HG02642 (cell line): ENCODE measurements at regions not wholly inside any gene's neighbourhood (a gene's known extent, or its start where the extent isn't known, plus 50 kb on each side); places are given as distances from the start of the nearest gene placed in this dataset.

Experiments
- ATAC-seq: cut with Tn5 transposase; IDR thresholded peaks from one replicate; pipeline ENCODE4 v1.9.1; 2021; ENCODE audit warnings: mild to moderate bottlenecking; ENCODE audit not compliant: unreplicated experiment, poor library complexity

DNA sequence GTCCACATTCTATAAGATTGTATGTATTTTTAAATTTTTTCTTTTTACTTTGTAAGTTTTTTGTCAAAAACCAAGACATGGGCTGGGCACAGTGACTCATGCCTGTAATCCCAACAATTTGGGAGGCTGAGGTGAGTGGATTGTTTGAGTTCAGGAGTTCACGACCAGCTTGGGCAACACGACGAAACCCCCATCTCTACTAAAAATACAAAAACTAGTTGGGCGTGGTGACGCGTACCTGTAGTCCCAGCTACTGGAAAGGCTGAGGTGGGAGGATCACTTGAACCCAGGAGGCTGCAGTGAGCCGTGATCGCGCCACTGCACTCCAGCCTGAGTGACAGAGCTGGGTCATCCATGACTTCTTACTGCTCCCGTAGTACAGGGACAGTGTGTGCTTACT, 84.8 kb upstream of the PRDM11 start:
- ATAC-seq: no peak

DNA sequence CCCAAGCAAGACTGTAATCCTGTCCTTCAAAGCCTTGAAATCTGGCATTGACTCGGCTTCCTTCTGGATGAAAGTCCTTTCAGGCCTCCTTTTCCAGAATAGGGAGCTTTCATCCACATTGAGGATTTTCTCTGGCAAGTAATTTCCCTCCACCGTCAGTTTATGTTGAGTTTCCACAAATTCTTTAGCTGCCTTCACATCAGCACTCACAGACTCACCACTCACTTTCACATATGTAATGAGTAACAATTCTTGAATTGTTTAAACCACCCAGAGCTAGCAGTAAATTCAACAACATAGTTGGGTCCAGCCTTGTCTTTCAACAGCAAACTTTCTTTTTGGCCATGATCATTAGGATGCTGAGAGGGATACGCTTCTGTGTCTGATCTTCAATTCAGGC, 84.3 kb upstream of the PRDM11 start:
- no peak for ATAC-seq

DNA sequence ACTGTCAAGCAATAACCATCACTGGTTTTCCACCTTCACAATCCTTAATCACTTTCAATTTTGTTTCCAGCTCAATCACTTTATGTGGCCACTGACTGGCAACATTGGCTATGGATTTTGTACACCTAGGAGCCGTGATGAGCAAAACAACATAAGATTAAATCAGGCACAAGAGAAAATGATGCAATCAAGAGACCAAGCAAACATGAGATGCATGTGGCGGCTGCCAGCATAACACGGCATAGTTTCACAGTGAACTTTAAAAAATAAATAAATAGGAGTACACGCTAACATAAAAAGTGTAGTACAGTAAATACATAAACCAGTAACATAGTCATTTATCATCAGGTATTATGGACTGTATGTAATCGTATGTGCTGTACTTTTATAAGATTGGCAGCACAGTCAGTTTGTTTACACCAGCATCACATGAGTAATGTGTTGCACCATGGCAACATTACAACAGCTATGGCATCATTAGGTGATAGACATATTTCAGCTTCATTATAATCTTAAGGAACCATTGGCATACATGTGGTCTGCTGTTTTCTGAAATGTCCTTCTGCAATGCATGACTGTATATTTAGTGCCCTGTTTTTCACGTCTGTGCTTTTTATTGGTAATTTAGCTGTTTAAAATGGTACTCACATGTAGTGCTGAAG, 83.3 kb upstream of the PRDM11 start:
- ATAC-seq: no peak

DNA sequence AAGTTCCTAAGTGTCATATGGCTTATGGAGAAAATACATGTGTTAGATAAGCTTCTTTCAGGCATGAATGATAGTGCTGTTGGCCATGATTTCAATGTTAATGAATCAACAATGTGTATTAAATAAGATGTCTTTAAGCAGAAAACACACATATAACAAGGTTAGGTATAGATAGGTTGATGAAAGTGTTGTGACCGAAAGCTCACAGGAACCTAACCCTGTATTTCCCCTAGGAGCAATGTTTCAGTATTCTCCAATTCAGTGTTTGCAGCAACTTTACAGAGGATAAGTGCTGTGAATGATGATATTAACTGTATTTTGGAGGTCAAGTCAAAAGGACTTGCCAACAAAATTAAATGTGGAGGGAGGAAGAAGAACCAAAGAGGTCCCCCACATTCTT, 82.8 kb upstream of the PRDM11 start:
- no peak for ATAC-seq

DNA sequence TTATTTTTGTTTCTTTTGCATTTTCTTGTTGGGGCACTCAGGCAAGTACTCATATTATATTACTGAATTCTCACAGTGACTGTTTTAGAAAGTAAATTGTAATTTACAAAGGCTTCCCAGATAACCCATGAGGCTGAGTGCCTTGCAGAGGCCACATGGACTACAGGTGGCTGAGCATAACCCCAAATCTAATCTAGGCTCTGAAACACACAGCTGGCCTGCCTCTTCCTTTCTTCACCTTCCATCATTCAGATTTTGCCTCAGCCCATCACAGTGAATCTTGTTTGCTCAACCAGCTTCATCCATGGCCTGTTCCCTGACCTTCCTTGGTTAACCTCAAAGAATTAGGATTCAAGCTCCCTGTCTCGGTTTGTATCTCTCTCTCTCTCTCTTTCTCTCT, 78.5 kb upstream of the PRDM11 start:
- ATAC-seq: no peak

- ATAC-seq: no peak
Measured at GRCh38 chr11:45071232-45071631, 75.2 kb upstream of the PRDM11 start.

DNA sequence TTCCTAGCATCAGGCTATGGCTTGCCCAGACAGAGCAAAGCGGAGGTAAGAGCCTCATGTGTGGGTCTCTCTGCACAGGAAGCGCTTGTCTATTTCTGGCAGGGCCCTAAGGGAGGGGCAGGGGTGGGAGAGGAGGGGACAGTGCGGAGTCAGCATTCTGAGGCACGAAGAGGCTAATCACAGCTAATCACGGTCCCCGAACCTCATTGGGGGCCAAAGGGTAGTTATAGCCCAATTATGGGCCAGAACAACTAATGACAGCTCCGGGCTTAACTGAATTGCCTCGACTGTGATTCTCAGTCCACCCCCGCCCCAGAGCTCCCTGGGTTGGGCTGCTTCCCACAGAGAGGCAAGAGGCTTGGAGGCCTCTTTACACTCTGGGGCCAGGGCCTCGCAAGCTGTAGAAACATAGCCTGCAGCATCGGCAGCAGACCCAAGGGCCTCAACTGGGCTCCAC, 72.7 kb upstream of the PRDM11 start:
- peak; percentile 44 for ATAC-seq

DNA sequence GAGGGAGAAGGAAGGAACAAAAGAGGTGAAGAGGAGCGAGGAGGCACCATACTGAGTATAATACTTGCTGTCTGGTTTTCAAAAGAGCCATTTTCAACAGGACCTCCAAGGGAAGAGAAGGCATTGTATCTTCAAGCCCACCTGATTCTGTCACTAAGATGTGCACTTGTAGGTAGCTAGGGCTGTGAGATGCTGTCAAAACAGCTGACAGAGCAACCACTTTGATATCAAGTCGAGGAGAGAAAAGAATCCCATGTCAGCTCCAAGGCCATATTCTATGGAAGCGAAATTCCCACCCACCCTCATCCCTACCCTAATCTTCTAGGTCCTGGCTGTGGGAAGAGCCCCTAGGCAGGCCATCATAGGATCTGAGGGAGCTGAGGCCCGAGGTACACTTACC, 70.9 kb upstream of the PRDM11 start:
- ATAC-seq: no peak

DNA sequence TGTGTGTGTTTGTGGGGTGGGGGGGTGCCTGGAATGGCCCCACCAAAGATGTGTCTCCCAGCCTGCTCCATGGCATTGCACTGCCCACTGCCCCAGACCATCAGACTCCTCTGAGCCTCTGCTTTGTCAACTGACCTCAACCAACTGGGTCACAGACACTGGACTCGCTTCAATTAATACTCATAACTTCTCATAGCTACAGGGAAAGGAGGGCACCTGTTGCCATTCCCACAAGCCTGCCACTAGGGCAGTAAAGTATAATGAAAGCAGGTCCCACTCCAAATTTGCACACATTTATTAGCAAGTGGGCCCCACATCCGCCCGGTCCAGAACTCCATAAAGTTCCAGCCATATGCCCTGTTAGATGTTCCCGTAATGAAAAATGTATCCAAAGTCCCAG, 70.5 kb upstream of the PRDM11 start:
- no peak for ATAC-seq

- no peak for ATAC-seq
Measured at GRCh38 chr11:45076761-45077160, 69.7 kb upstream of the PRDM11 start.

DNA sequence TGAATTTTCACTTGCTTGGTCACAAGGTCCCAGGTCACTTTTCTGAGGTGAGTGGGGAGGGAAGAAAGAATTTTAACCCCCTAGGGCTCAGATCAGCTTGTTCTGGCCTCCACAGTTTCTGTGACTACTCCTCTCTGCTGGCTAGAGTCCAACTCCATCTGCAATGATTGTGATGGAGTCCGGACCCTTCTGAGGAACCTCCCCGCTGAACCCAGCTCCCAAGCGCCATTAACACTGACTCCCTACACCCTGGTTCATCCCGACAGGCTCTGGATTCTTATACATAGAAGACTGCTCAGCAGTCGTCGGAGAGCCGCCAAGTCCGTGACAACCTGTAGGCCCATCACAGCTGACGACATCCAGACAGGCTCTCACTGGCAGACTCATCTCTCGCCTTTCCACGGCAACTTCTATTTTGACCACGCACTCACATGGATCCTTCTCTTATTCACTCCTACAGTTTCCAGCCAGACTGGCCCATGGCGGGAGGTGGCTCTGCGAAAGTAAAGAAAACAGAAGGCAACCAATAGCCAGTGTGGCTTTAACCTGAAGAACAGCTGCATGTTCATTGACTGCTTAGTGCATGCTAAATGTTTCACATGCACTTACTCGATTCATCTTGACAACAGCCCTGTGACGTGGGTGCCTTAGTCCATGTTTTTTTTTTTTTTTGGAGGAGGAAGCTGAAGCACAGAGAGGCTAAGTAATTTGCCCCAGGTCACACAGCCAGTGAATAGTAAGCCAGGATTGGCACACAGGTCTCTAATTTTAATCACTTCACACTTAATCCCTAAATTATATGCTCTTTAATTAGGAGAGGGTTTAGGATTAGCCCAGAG, 68.0 kb upstream of the PRDM11 start:
- ATAC-seq: no peak

- ATAC-seq: no peak
Measured at GRCh38 chr11:45079075-45079444, 67.4 kb upstream of the PRDM11 start.

- ATAC-seq: no peak
Measured at GRCh38 chr11:45079567-45079942, 66.9 kb upstream of the PRDM11 start.

- peak; percentile 74 for ATAC-seq
Measured at GRCh38 chr11:45079943-45080719, 66.3 kb upstream of the PRDM11 start.

DNA sequence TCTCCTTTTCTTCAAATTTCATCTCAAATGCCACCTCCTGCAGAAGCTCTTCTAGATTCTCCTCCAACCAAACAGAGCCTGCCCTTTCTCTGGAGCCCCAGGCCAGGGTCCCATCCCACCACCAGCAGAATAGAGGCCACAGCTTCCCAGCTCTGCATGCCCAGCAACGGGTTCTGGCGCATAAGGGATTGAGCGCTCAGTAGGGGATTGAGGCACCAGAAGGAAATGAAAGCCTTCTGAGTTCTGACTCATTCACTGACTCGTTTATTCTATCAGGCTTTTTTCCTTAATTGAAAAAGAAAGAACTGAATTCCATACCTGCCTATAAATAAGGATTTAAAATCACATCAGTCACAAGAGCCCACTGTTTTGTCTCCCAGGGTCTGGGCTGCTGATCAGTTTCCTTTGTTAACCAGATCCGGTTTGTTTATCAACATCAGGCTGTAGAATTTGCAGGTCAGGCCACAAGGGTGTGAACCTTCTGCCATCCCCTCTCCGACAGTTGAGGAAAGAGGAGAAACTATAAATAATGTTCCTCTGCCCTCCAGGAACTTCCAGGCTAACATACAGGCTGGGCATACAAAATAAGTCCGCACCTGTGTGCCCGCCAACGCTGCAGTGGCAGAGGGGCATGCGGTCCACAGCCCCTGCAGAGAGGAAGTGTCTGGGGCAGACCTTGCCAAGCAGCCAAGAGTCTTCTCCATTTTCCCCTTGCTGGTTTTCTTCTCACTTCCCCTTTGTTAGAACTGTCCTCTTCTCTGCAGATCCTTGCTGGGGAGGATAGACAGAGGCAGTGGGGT, 63.5 kb upstream of the PRDM11 start:
- no peak for ATAC-seq

DNA sequence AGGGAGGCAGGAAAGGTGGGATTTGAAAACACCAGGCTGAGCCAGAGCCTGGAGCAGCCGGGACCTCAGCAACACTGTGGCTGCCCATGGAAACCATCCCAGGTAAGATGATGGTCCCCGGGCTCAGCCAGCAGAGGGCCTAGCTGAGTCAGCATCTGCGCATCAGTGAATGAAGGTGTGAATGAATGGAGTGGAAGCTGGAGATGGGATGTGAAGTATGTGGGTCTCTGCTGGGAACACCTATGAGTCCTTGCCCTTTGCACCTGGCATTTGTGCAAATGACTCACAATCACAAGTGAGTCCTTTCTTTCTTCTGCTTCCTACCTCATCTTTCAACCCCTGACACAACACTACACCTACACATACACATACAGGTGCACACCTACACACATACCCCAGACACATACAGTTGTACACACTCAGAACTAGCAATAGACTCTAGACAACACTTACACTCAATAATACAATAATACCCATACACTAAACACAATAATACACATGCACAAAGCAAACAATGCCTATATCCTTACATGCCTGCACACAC, 62.8 kb upstream of the PRDM11 start:
- ATAC-seq: no peak

- ATAC-seq: no peak
Measured at GRCh38 chr11:45085646-45086501, 60.6 kb upstream of the PRDM11 start.

- no peak for ATAC-seq
Measured at GRCh38 chr11:45086526-45086925, 59.9 kb upstream of the PRDM11 start.
